HEK293T (cell line): ENCODE measurements at regions not wholly inside any gene's neighbourhood (a gene's known extent, or its start where the extent isn't known, plus 50 kb on each side); places are given as distances from the start of the nearest gene placed in this dataset.

Experiments
- ARNT ChIP-seq: fragments of 450-650 bp; IDR thresholded peaks from 2 replicates; pipeline ENCODE4 v1.6.1; 2017; ENCODE audit warnings: mild to moderate bottlenecking
- ELF4 ChIP-seq: fragments of 450-650 bp; IDR thresholded peaks from 2 replicates; pipeline ENCODE4 v1.6.1; 2017; ENCODE audit warnings: antibody characterized with exemption
- FOXK2 ChIP-seq: fragments of 450-650 bp; IDR thresholded peaks from 2 replicates; pipeline ENCODE4 v1.6.1; 2016; ENCODE audit warnings: mild to moderate bottlenecking
- L3MBTL2 ChIP-seq: fragments of 450-650 bp; conservative IDR thresholded peaks from 2 replicates; pipeline ENCODE4 v1.6.1; 2016; ENCODE audit warnings: mild to moderate bottlenecking

DNA sequence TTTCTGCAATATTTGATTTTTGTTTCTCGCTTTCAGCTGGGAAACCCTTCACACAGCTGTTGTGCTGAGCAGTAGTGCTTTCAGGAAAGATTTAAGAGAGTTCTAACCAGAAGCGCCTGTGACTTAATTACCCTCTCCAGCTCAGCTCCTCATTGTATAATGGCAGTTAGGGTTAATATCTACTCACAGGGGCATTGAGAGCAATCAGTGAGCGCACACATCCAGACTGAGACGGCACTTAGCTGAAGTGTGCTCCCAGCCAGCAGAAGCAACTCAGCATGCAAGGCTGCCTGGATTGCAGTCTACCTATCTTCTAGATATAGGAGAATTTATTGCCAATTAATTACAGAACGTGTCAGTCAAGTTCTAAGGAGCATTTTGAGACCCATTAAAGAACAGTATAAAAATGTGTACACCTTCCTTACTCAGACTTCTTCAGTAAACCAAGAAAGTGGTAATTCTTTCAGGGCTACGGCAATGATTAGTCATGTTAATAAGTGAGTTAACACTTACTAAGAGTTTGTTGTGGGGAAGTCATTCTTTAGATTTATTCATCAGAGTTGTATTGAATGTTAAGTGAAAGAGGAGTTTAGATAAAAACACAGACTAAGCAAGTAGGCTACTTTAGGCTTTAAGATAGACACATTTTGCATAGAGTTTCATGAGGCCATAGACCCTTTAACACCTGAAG is 111.7 kb upstream of the PCAT7 start:
- no peak for TF ChIP-seq ELF4
- no peak for TF ChIP-seq ARNT
- TF ChIP-seq FOXK2 = no peak
- TF ChIP-seq L3MBTL2 = no peak
